OCI-LY7 (cell line): ENCODE measurements at regions not wholly inside any gene's neighbourhood (a gene's known extent, or its start where the extent isn't known, plus 50 kb on each side); places are given as distances from the start of the nearest gene placed in this dataset.

Experiments used
- BruUV-seq: library from RNA; stranded (reverse); fragments of 400-500 nt; replicated peaks from 2 replicates; lab custom pipeline; 2021; lab: Mats Ljungman, UMichigan
- CTCF ChIA-PET: fragments of 300-600 bp; sonication (Branson Sonifier 250); formaldehyde crosslinking; loops from one replicate; lab custom pipeline; 2022; ENCODE audit warnings: antibody characterized with exemption; ENCODE audit not compliant: unreplicated experiment; lab: Charles Lee
- POLR2A ChIA-PET: fragments of 300-600 bp; sonication (Branson Sonifier 250); formaldehyde crosslinking; loops from one replicate; lab custom pipeline; 2022; ENCODE audit warnings: antibody characterized with exemption; lab: Charles Lee
- DNase-seq: peaks from one replicate; pipeline ENCODE4 v3.0.0-alpha.2; 2015; ENCODE audit warnings: low spot score
- H2AFZ ChIP-seq: fragments of 200-600 bp; sonication (generic), shearing (Covaris generic); 2 replicates; pipeline ENCODE4 v1.6.1; 2014; ENCODE audit warnings: mild to moderate bottlenecking, antibody characterized with exemption, low read length, moderate library complexity
- H3K27ac ChIP-seq: fragments of 200-600 bp; sonication (generic); 2 replicates; pipeline ENCODE4 v1.5.1; 2014; ENCODE audit warnings: mixed run types, low read depth, mild to moderate bottlenecking, moderate library complexity, low read length, inconsistent platforms; ENCODE audit not compliant: poor library complexity, severe bottlenecking
- H3K36me3 ChIP-seq: fragments of 200-600 bp; sonication (generic); 2 replicates; pipeline ENCODE4 v1.6.1; 2014; ENCODE audit warnings: mild to moderate bottlenecking, antibody characterized with exemption, low read length, moderate library complexity, mixed read lengths; ENCODE audit not compliant: insufficient read depth
- H3K4me1 ChIP-seq: fragments of 200-600 bp; sonication (generic); 2 replicates; pipeline ENCODE4 v1.5.1; 2014; ENCODE audit warnings: mild to moderate bottlenecking, low read length; ENCODE audit not compliant: insufficient read depth, poor library complexity, severe bottlenecking
- H3K4me2 ChIP-seq: fragments of 200-600 bp; sonication (generic); 2 replicates; pipeline ENCODE4 v1.6.1; 2014; ENCODE audit warnings: mild to moderate bottlenecking, low read length
- H3K4me3 ChIP-seq: fragments of 200-600 bp; sonication (generic); 2 replicates; pipeline ENCODE4 v1.5.1; 2014; ENCODE audit warnings: mild to moderate bottlenecking, low read depth, low read length; ENCODE audit not compliant: poor library complexity, severe bottlenecking
- H3K79me2 ChIP-seq: fragments of 200-600 bp; sonication (generic); 2 replicates; pipeline ENCODE4 v1.6.1; 2016; ENCODE audit warnings: low read depth, mild to moderate bottlenecking, low read length, moderate library complexity, mixed read lengths; ENCODE audit not compliant: insufficient read depth
- H3K9me2 ChIP-seq: fragments of 200-600 bp; sonication (generic); 2 replicates; pipeline ENCODE4 v1.6.1; 2016; ENCODE audit warnings: mild to moderate bottlenecking, low read length, mixed read lengths; ENCODE audit not compliant: insufficient read depth
- H3K9me3 ChIP-seq: fragments of 200-600 bp; sonication (generic); 2 replicates; pipeline ENCODE4 v1.6.1; 2014; ENCODE audit warnings: mild to moderate bottlenecking, mixed run types, low read length, mixed read lengths
- H4K20me1 ChIP-seq: fragments of 200-600 bp; sonication (generic); 2 replicates; pipeline ENCODE4 v1.6.1; 2014; ENCODE audit warnings: mild to moderate bottlenecking, antibody characterized with exemption, low read length, moderate library complexity, mixed read lengths; ENCODE audit not compliant: insufficient read depth
- CTCF ChIP-seq: fragments of 200-600 bp; sonication (generic); conservative IDR thresholded peaks from 2 replicates; pipeline ENCODE4 v1.5.1; 2014; ENCODE audit warnings: mild to moderate bottlenecking, antibody characterized with exemption, low read length, moderate library complexity, mixed read lengths
- EZH2phosphoT487 ChIP-seq: fragments of 200-600 bp; sonication (generic); IDR thresholded peaks from 2 replicates; pipeline ENCODE4 v1.6.1; 2018; ENCODE audit warnings: low read depth, borderline replicate concordance, mild to moderate bottlenecking, mixed run types, antibody characterized with exemption, low read length, moderate library complexity, mixed read lengths
- intact Hi-C: fragments of 100-400 bp; cut with micrococcal nuclease; formaldehyde crosslinking; loops from one replicate; pipeline ENCODE4 v1.10.0; 2022; ENCODE audit not compliant: unreplicated experiment

- no TSS peak for BruUV-seq
- intact Hi-C loops, result no loop called here
- POLR2A ChIA-PET, result no interaction called here
- Histone ChIP-seq H3K36me3 (no peaks in the 10 kb centered on the region), H3K27ac (no peak overlapping the region), H4K20me1 (no peaks in the 10 kb centered on the region), H3K4me2 (no peak overlapping the region), H3K9me2 (no peaks in the 10 kb centered on the region), H3K79me2 (no peaks in the 10 kb centered on the region), H3K9me3 (no peaks in the 10 kb centered on the region), H3K4me1 (no peaks in the 10 kb centered on the region), H2AFZ (no peak overlapping the region), H3K4me3 (no peak overlapping the region)
- TF ChIP-seq CTCF (no peak), EZH2phosphoT487 (no peak)
- DNase-seq, result no peak
- CTCF ChIA-PET, result no interaction called here
These were observed 150.7 kb upstream of the INTU start for GRCh38 chr4:127482049-127482448.

- Histone ChIP-seq H3K4me1 (no peaks in the 10 kb centered on the region), H3K79me2 (no peaks in the 10 kb centered on the region), H3K9me3 (no peaks in the 10 kb centered on the region), H3K4me2 (no peak overlapping the region), H3K4me3 (no peak overlapping the region), H4K20me1 (no peaks in the 10 kb centered on the region), H3K27ac (no peak overlapping the region), H3K9me2 (no peaks in the 10 kb centered on the region), H2AFZ (no peak overlapping the region), H3K36me3 (no peaks in the 10 kb centered on the region)
- no peak for DNase-seq
- intact Hi-C loops, result no loop called here
- no TSS peak for BruUV-seq
- CTCF ChIA-PET, result no interaction called here
- TF ChIP-seq EZH2phosphoT487 (no peak), CTCF (no peak)
- POLR2A ChIA-PET, result interaction anchor here (0.6 to 0.8 kb wide), 3 partner anchors 12 to 1018 kb away, joined by 3 to 5 read pairs (median 3); no protein-coding TSS in a partner anchor
These were observed 148.6 kb upstream of the INTU start for GRCh38 chr4:127484117-127484516.

- BruUV-seq, result no TSS peak
- intact Hi-C loops, result no loop called here
- CTCF ChIA-PET, result no interaction called here
These were observed 146.5 kb upstream of the INTU start for GRCh38 chr4:127486248-127486647.

More at GRCh38 chr4:127486248-127486647, 146.5 kb upstream of the INTU start:
- H3K27ac ChIP-seq, result no peak overlapping the region
- H3K9me2 ChIP-seq, result no peaks in the 10 kb centered on the region
- H3K79me2 ChIP-seq, result no peaks in the 10 kb centered on the region
- H3K4me3 ChIP-seq, result no peak overlapping the region
- H3K4me1 ChIP-seq, result no peaks in the 10 kb centered on the region
- H3K9me3 ChIP-seq, result no peaks in the 10 kb centered on the region
- no peak for DNase-seq
- no peak overlapping the region for H3K4me2 ChIP-seq
- POLR2A ChIA-PET, result interaction anchor here (0.7 kb wide), 1 partner anchor 139 kb away, joined by 3 read pairs; no protein-coding TSS in a partner anchor
- H2AFZ ChIP-seq, result no peak overlapping the region
- TF ChIP-seq CTCF (no peak), EZH2phosphoT487 (no peak)
- no peaks in the 10 kb centered on the region for H4K20me1 ChIP-seq
- H3K36me3 ChIP-seq, result no peaks in the 10 kb centered on the region
